Adrenal gland (tissue), 9 donors: ENCODE measurements at regions not wholly inside any gene's neighbourhood (a gene's known extent, or its start where the extent isn't known, plus 50 kb on each side); places are given as distances from the start of the nearest gene placed in this dataset.

Experiments
- DNase-seq, 7 donors: peaks; one replicate each; pipeline ENCODE4 v3.0.0-alpha.2; 2019 to 2020
- H3K27ac ChIP-seq, 5 donors: fragments of 200-600 bp; sonication (generic) in 4 of 5; 1 replicate in 3 of 5; 2 replicates in 2 of 5; pipeline versions ENCODE4 v1.5.1 to v1.8.0; 2016 to 2020; ENCODE audit warnings: mild to moderate bottlenecking in 1 of 5
- H3K27me3 ChIP-seq: fragments of 200-600 bp; 2 replicates; pipeline ENCODE4 v1.8.0; 2021
- H3K36me3 ChIP-seq, 2 donors: fragments of 200-600 bp; replicated peaks in 1 of 2; 1 replicate in 1 of 2; 2 replicates in 1 of 2; pipeline versions ENCODE4 v1.5.1 to v1.8.0; 2018 to 2022
- H3K4me1 ChIP-seq, 2 donors: fragments of 200-600 bp; replicated peaks in 1 of 2; 1 replicate in 1 of 2; 2 replicates in 1 of 2; pipeline versions ENCODE4 v1.5.1 to v1.8.0; 2018 to 2021
- H3K4me3 ChIP-seq, 4 donors: fragments of 200-600 bp; sonication (generic) in 3 of 4; one replicate each; pipeline ENCODE4 v1.5.1; 2016 to 2018
- H3K9me3 ChIP-seq, 3 donors: fragments of 200-600 bp; sonication (generic) in 1 of 3; replicated peaks in 1 of 3; 1 replicate in 2 of 3; 2 replicates in 1 of 3; pipeline versions ENCODE4 v1.5.1 to v1.8.0; 2016 to 2021
- POLR2A ChIP-seq, 2 donors: fragments of 450-650 bp; IDR thresholded peaks; one replicate each; pipeline ENCODE4 v1.6.1; 2017; ENCODE audit warnings: antibody characterized with exemption in 2 of 2, mild to moderate bottlenecking in 2 of 2, moderate library complexity in 1 of 2
- WGBS, 4 donors: extraction: QIAGEN DNeasy Blood & Tissue Kit in 2 of 4; methylation state at CpG; one replicate each; pipeline versions ENCODE4 v1.1.5 to v1.1.7; 2013 to 2017; 5-methylcytosine and 5-hydroxymethylcytosine counted together
- intact Hi-C, 2 donors: fragments of 100-400 bp; cut with DNase I; formaldehyde crosslinking; loops; one replicate each; pipeline versions ENCODE4 v1.14.1 to v1.15.0; 2022 to 2023
- TF ChIP-seq, protein P1 (sequence below), 6 experiments: fragments of 450-650 bp in 4 of 6; fragments of 200-600 bp in 2 of 6; sonication (generic) in 1 of 6; IDR thresholded peaks; 1 replicate in 5 of 6; 2 replicates in 1 of 6; pipeline versions ENCODE4 v1.5.1 to v1.8.0; 2016 to 2021; ENCODE audit warnings: antibody characterized with exemption in 6 of 6, mild to moderate bottlenecking in 2 of 6, moderate library complexity in 1 of 6
- donor health status: healthy with polysubstance abuse.
- donor health status: Bipolar disorder and iron deficiency.
- donor health status: DM: yes; HTN: yes; CAD: no.
- donor health status: DM: no; HTN: no; CAD: no.
- donor health status: DM: no; HTN: no; CAD: no.

DNA sequence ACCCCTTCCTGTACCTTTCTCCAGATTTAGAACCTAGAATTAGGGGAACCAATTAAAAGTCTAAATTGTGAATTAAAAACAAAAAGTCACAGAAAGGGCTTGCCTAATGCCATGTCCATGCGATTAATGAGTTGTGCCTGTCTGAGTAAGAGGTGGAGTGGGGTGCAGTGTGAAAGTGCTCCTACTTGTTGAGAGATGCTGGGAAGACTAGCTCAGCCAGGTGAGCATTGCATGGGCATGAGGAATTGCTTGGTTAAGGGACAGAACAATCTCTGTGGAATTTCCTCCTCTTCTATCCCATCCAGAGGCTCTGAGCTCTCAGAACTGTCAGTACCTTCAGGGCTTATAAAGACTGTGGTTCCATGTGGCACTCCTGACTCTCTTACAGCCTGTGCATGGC, 159.0 kb upstream of the UBL3 start:
- intact Hi-C loops, result no loop called here
- Histone ChIP-seq H3K27ac (no peak overlapping the region), H3K27me3 (peaks cover 5% of the 10 kb centered on the region), H3K36me3 (no peaks in the 10 kb centered on the region), H3K9me3 (no peaks in the 10 kb centered on the region), H3K4me1 (no peaks in the 10 kb centered on the region), H3K4me3 (no peak overlapping the region)
- WGBS, 4 donors, result 97 to 100% (median 98%) methylated on average over 1 of the region's 1 CpG
- no peak for DNase-seq
- TF ChIP-seq POLR2A (IDR thresholded peaks at IDR 0.05), result no peak
- TF ChIP-seq, protein P1, sequence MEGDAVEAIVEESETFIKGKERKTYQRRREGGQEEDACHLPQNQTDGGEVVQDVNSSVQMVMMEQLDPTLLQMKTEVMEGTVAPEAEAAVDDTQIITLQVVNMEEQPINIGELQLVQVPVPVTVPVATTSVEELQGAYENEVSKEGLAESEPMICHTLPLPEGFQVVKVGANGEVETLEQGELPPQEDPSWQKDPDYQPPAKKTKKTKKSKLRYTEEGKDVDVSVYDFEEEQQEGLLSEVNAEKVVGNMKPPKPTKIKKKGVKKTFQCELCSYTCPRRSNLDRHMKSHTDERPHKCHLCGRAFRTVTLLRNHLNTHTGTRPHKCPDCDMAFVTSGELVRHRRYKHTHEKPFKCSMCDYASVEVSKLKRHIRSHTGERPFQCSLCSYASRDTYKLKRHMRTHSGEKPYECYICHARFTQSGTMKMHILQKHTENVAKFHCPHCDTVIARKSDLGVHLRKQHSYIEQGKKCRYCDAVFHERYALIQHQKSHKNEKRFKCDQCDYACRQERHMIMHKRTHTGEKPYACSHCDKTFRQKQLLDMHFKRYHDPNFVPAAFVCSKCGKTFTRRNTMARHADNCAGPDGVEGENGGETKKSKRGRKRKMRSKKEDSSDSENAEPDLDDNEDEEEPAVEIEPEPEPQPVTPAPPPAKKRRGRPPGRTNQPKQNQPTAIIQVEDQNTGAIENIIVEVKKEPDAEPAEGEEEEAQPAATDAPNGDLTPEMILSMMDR (IDR thresholded peaks at IDR 0.05), result no peak

DNA sequence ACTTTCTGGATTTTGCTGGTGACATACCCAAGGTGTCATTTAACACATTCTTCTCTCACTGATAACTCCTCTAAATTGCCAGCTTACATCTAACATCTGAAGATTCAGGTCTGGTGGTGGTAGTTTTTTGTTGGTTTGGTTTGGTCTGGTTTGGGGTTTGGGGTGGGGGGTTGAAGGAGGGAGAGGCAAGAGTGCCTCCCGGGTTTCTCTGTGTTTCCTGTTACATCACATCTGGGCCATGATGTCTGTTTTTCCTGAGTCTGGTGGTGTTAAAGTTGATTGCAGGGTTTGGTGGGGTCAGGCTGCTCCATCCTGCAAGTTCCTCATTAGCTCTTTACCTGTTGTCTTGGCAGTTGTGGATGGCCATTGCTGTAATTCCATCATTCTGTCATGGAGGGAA, 155.8 kb upstream of the UBL3 start:
- intact Hi-C loops, result no loop called here
- H3K27me3 ChIP-seq, result no peaks in the 10 kb centered on the region
- H3K36me3 ChIP-seq, result no peaks in the 10 kb centered on the region
- TF ChIP-seq POLR2A (IDR thresholded peaks at IDR 0.05), result no peak
- TF ChIP-seq, protein P1 (IDR thresholded peaks at IDR 0.05), result no peak
- H3K4me1 ChIP-seq, result no peaks in the 10 kb centered on the region
- 33 to 73% (median 61%) methylated on average over 1 of the region's 1 CpG for WGBS, 4 donors
- H3K9me3 ChIP-seq, result no peaks in the 10 kb centered on the region
- H3K27ac ChIP-seq, result no peak overlapping the region
- DNase-seq, result no peak
- H3K4me3 ChIP-seq, result no peak overlapping the region

GRCh38 chr13:30004204-30004603, 153.8 kb upstream of the UBL3 start:
- TF ChIP-seq, protein P1 (IDR thresholded peaks at IDR 0.05), result no peak
- TF ChIP-seq POLR2A (IDR thresholded peaks at IDR 0.05), result no peak
- peak in 1 of 7 donors; percentile 4 for DNase-seq
- H3K36me3 ChIP-seq, result no peaks in the 10 kb centered on the region
- no peak overlapping the region for H3K4me3 ChIP-seq
- H3K9me3 ChIP-seq, result no peaks in the 10 kb centered on the region
- H3K27ac ChIP-seq, result no peak overlapping the region
- H3K4me1 ChIP-seq, result no peaks in the 10 kb centered on the region
- no peaks in the 10 kb centered on the region for H3K27me3 ChIP-seq
- intact Hi-C loops, result no loop called here

- Histone ChIP-seq H3K27me3 (no peaks in the 10 kb centered on the region), H3K9me3 (no peaks in the 10 kb centered on the region), H3K4me1 (no peaks in the 10 kb centered on the region), H3K27ac (no peak overlapping the region), H3K4me3 (no peak overlapping the region), H3K36me3 (no peaks in the 10 kb centered on the region)
- WGBS, 4 donors, result 23 to 38% (median 29%) methylated on average over 1 of the region's 1 CpG
- DNase-seq, result no peak
- TF ChIP-seq, protein P1 (IDR thresholded peaks at IDR 0.05), result no peak
- TF ChIP-seq POLR2A (IDR thresholded peaks at IDR 0.05), result no peak
- intact Hi-C loops, result no loop called here
Observed at GRCh38 chr13:30002577-30002976, 152.2 kb upstream of the UBL3 start.
